ENCODE measurements at regions not wholly inside any gene's neighbourhood (a gene's known extent, or its start where the extent isn't known, plus 50 kb on each side); places are given as distances from the start of the nearest gene placed in this dataset.
A peak's percentile ranks its signal among the peaks of the same experiment; 100 is the strongest.
"Not testable (repeated sequence)": the region's sequence is repeated elsewhere in the genome, so short reads cannot be mapped to it uniquely, and the experiment has no call there.

- DNase-seq (ENCODE audit: extremely low read depth in 1 of 11, low read depth in 9 of 11, low spot score in 4 of 11) = peak in 5 of 11 donors; percentile 1 to 41 (median 26)
Measured at GRCh38 chr15:32342772-32343199, 60.3 kb downstream of the GOLGA8K start.

- peak in 1 of 11 donors; percentile 0 for DNase-seq (ENCODE audit: extremely low read depth in 1 of 11, low read depth in 9 of 11, low spot score in 4 of 11)
Measured at GRCh38 chr15:32342268-32342667, 60.8 kb downstream of the GOLGA8K start.

DNA sequence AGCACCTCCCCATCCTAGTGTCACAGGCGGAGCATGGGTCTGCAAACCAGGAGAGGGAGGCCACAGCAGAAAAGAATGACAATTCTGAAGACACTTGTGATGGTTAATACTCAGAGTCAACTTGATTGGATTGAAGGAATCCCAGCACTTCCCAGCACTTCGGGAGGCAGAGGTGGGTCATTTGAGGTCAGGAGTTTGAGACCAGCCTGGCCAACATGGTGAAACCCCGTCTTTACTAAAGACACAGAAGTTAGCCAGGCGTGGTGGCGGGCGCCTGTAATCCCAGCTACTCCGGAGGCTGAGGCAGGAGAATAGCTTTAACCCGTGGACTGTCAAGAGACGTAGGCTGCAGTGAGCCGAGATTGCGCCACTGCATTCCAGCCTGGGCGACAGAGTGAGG is 61.6 kb downstream of the GOLGA8K start:
- not testable (repeated sequence) for DNase-seq (ENCODE audit: extremely low read depth in 1 of 11, low read depth in 9 of 11, low spot score in 4 of 11)

DNA sequence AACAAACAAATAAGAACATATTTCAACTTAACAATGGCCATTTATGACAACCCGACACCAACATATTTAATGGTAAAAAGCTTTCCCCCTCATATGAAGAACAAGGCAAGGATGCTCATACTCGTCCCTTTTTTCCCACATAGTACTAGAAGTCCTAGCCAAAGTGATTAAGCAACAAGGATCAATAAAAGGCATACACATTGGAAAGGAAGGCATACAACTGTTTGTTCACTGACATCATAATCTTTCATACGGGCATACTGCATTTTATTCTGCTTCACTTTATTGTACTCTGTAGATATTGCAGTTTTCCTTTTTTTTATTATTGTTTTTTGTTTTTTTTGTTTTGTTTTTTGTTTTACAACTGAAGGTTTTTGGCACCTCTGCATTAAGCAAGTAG is 66.3 kb downstream of the GOLGA8K start:
- DNase-seq (ENCODE audit: extremely low read depth in 1 of 11, low read depth in 9 of 11, low spot score in 4 of 11) = not testable (repeated sequence)

- DNase-seq (ENCODE audit: extremely low read depth in 1 of 11, low read depth in 9 of 11, low spot score in 4 of 11) = not testable (repeated sequence)
Measured at GRCh38 chr15:32323353-32323752, 79.7 kb downstream of the GOLGA8K start.

GRCh38 chr15:32319247-32319646 is 83.8 kb downstream of the GOLGA8K start:
- DNase-seq (ENCODE audit: extremely low read depth in 1 of 11, low read depth in 9 of 11, low spot score in 4 of 11) = not testable (repeated sequence)

DNA sequence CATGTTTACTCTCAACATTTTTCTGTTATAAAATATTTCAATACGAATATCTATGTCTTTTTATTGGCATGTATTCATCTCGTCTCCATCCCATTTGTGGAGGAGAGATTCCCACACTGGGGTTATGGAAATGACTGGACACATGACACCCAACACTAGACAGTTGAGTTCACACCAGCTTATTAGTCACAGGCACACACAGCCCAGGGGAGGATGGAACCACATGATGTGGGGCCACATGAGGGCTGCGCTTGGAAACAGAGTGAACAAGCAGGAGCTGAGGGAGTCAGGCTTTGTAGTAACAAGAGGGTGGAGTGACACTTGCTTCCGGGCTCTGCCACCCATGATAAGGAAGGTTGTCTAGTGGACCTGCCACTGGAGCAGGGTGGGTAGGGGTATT is 86.6 kb downstream of the GOLGA8K start:
- not testable (repeated sequence) for DNase-seq (ENCODE audit: extremely low read depth in 1 of 11, low read depth in 9 of 11, low spot score in 4 of 11)

GRCh38 chr15:32315079-32315939 is 87.8 kb downstream of the GOLGA8K start:
- not testable (repeated sequence) for DNase-seq (ENCODE audit: extremely low read depth in 1 of 11, low read depth in 9 of 11, low spot score in 4 of 11)

- not testable (repeated sequence) for DNase-seq (ENCODE audit: extremely low read depth in 1 of 11, low read depth in 9 of 11, low spot score in 4 of 11)
Measured at GRCh38 chr15:32313446-32314209, 89.5 kb downstream of the GOLGA8K start.

DNA sequence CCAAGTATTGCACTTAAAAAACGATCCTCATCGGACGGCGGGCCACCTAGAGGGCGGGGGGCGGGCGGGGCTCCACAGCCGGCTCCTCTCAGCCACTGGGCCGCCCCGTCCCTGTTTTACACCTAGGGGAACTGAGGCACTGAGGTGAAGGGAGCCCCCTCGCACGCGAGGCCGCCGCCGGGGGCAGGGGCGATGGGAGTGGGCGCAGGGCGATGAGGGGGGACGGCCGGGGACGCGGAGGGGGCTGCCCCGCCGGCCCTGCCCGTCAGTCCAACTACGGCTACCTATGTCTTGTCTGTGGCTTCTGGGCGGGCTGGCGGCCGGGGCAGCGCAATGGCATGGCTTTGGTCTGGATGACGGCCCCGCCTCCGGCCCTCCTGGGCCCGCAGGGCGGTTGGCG is 90.4 kb downstream of the GOLGA8K start:
- not testable (repeated sequence) for DNase-seq (ENCODE audit: extremely low read depth in 1 of 11, low read depth in 9 of 11, low spot score in 4 of 11)

- DNase-seq (ENCODE audit: extremely low read depth in 1 of 11, low read depth in 9 of 11, low spot score in 4 of 11) = not testable (repeated sequence)
Measured at GRCh38 chr15:32307592-32307991, 95.5 kb downstream of the GOLGA8K start.

- DNase-seq (ENCODE audit: extremely low read depth in 1 of 11, low read depth in 9 of 11, low spot score in 4 of 11) = not testable (repeated sequence)
Measured at GRCh38 chr15:32276200-32276830, 126.8 kb downstream of the GOLGA8K start.

- DNase-seq (ENCODE audit: extremely low read depth in 1 of 11, low read depth in 9 of 11, low spot score in 4 of 11) = not testable (repeated sequence)
Measured at GRCh38 chr15:32253958-32254357, 149.1 kb downstream of the GOLGA8K start.

DNA sequence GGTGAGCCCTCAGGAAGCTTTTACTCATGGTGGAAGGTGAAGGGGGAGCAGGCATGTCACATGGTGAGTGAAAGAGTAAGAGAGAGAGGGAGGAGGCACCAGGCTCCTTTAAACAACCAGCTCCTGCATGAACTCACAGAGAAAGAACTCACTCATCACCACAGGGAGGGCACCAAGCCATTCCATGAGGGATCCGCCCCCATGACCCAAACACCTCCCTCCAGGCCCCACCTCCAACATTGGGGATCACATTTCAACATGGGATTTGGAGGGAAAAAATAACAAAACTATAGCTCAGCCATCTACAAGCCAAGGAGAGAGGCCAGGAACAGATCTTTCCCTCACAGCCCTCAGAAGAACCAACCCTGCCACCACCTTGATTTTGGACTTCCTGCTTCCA is 153.9 kb downstream of the GOLGA8K start:
- DNase-seq (ENCODE audit: extremely low read depth in 1 of 11, low read depth in 9 of 11, low spot score in 4 of 11) = not testable (repeated sequence)

DNA sequence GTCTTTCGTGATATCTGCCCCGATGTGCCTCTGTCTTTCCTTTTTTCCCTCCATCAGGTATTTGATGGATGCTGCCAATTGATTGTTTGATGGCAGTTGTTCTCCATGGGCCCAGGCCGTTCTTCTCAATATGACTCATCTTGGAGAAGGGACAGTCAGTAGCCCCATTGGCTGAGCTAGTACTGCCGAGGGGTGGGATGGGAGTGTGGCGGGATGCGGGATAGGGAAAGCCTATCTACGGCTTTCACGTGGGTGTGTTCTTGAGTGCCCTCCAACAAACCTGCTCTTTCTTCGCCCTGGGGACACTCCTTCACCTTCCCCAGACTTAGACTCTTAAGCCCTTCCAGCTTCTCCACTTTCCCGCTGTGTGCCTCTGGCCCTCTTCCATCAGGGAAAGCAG is 159.4 kb downstream of the GOLGA8K start:
- DNase-seq (ENCODE audit: extremely low read depth in 1 of 11, low read depth in 9 of 11, low spot score in 4 of 11) = not testable (repeated sequence)

GRCh38 chr15:32242780-32243528 is 160.1 kb downstream of the GOLGA8K start:
- not testable (repeated sequence) for DNase-seq (ENCODE audit: extremely low read depth in 1 of 11, low read depth in 9 of 11, low spot score in 4 of 11)

- DNase-seq (ENCODE audit: extremely low read depth in 1 of 11, low read depth in 9 of 11, low spot score in 4 of 11) = not testable (repeated sequence)
Measured at GRCh38 chr15:32227410-32228114, 175.5 kb downstream of the GOLGA8K start.

DNA sequence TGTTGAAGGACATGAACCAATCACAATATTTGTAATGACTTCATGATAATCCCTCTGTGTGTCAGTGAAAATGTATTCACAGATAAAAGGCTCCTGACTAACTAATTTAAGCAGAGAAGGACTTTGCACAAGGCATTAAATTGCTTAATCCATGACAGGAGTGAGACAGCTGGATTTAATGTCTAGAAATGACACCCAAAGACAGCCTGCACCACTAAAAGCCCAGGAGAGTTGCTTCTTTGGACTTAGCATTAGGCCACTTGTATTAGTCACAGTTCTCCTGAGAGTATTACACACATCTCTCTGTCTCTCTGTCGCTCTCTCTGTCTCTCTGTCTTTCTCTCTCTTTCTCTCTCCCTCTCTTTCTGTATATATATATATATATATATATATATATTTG is 180.4 kb downstream of the GOLGA8K start:
- no peak for DNase-seq (ENCODE audit: extremely low read depth in 1 of 11, low read depth in 9 of 11, low spot score in 4 of 11)

All from renal cortex interstitium (tissue), 11 donors.